ENCODE measurements at regions not wholly inside any gene's neighbourhood (a gene's known extent, or its start where the extent isn't known, plus 50 kb on each side); places are given as distances from the start of the nearest gene placed in this dataset.

DNA sequence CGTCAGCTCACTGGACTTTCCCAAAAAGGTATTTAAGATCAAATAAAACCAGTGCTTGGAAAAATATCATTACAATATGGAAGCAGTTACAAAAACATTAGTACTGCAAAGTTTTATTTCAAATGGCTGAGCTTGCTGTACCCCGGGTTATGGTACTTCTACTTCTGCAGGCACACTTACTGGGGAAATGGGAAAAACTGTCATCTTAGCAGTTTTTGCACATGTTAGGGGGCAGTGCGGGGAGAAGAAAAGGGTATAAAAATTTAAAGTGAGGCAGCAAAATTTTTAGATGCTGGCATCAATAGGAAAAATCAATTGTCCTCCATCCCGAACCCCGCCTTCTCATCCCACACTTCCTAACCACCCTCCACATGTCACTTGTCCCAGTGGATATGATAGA, 133.4 kb downstream of the ATG4C start:
- H3K27me3 ChIP-seq (ENCODE audit: control insufficient read depth, insufficient read depth, low read length, poor library complexity, severe bottlenecking), result no peaks in the 10 kb centered on the region
- no peaks in the 10 kb centered on the region for H3K9me3 ChIP-seq (ENCODE audit: control insufficient read depth, low read length)
- Mint-ChIP-seq H3K27me3 (ENCODE audit: insufficient read depth) (peaks cover 4% of the 10 kb centered on the region), H3K27ac (no peak overlapping the region), H3K36me3 (ENCODE audit: low read depth) (no peaks in the 10 kb centered on the region), H3K4me1 (peaks cover 5% of the 10 kb centered on the region), H3K9me3 (no peaks in the 10 kb centered on the region), H3K4me3 (no peak overlapping the region)
- TF ChIP-seq, protein P1, sequence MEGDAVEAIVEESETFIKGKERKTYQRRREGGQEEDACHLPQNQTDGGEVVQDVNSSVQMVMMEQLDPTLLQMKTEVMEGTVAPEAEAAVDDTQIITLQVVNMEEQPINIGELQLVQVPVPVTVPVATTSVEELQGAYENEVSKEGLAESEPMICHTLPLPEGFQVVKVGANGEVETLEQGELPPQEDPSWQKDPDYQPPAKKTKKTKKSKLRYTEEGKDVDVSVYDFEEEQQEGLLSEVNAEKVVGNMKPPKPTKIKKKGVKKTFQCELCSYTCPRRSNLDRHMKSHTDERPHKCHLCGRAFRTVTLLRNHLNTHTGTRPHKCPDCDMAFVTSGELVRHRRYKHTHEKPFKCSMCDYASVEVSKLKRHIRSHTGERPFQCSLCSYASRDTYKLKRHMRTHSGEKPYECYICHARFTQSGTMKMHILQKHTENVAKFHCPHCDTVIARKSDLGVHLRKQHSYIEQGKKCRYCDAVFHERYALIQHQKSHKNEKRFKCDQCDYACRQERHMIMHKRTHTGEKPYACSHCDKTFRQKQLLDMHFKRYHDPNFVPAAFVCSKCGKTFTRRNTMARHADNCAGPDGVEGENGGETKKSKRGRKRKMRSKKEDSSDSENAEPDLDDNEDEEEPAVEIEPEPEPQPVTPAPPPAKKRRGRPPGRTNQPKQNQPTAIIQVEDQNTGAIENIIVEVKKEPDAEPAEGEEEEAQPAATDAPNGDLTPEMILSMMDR (conservative IDR thresholded peaks at IDR 0.05), result no peak
- WGBS, 2 experiments (ENCODE audit: insufficient coverage in 1 of 2, insufficient read length in 1 of 2), result 96 to 100% methylated on average over 3 to 5 of the region's 5 CpGs
- no peak overlapping the region for H3K27ac ChIP-seq (ENCODE audit: low read depth, low read length)
- no peak for DNase-seq
- no peaks in the 10 kb centered on the region for H3K4me1 ChIP-seq (ENCODE audit: control insufficient read depth, insufficient read depth, low read length)
- H3K36me3 ChIP-seq (ENCODE audit: control insufficient read depth, insufficient read depth, low read length), result no peaks in the 10 kb centered on the region
- no peak overlapping the region for H3K9ac ChIP-seq (ENCODE audit: extremely low read depth, low read length, poor library complexity, severe bottlenecking)
- no peak overlapping the region for H3K4me3 ChIP-seq (ENCODE audit: low read length)

DNA sequence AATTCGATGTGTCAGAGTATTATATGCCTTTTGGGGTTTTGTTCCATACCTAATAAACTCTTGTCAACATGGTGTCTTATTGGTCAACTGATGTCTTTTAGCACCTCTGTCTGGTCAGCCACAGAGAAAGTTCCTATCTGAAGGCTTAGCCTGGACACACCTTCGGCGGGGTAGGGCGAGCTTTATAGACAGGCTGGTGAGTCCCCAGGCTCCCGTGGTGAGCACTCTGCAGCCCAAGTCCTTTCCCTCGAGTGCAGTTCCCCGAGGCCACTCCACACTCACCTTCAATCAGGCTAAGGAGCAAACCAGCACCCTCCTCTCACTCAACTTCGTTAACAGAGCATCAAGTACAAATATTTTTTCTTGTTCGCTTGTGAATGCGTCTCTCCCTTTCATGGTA, 133.9 kb downstream of the ATG4C start:
- no peaks in the 10 kb centered on the region for H3K9me3 ChIP-seq (ENCODE audit: control insufficient read depth, low read length)
- Mint-ChIP-seq H3K27me3 (ENCODE audit: insufficient read depth) (peaks cover 4% of the 10 kb centered on the region), H3K4me3 (no peak overlapping the region), H3K9me3 (no peaks in the 10 kb centered on the region), H3K36me3 (ENCODE audit: low read depth) (no peaks in the 10 kb centered on the region), H3K27ac (no peak overlapping the region), H3K4me1 (peaks cover 5% of the 10 kb centered on the region)
- H3K27me3 ChIP-seq (ENCODE audit: control insufficient read depth, insufficient read depth, low read length, poor library complexity, severe bottlenecking), result no peaks in the 10 kb centered on the region
- no peak overlapping the region for H3K9ac ChIP-seq (ENCODE audit: extremely low read depth, low read length, poor library complexity, severe bottlenecking)
- H3K4me1 ChIP-seq (ENCODE audit: control insufficient read depth, insufficient read depth, low read length), result no peaks in the 10 kb centered on the region
- no peaks in the 10 kb centered on the region for H3K36me3 ChIP-seq (ENCODE audit: control insufficient read depth, insufficient read depth, low read length)
- WGBS, 2 experiments (ENCODE audit: insufficient coverage in 1 of 2, insufficient read length in 1 of 2), result 58 to 65% methylated on average over 6 to 10 of the region's 10 CpGs
- no peak overlapping the region for H3K27ac ChIP-seq (ENCODE audit: low read depth, low read length)
- TF ChIP-seq, protein P1 (conservative IDR thresholded peaks at IDR 0.05), result no peak
- peak; percentile 59 for DNase-seq
- no peak overlapping the region for H3K4me3 ChIP-seq (ENCODE audit: low read length)

DNA sequence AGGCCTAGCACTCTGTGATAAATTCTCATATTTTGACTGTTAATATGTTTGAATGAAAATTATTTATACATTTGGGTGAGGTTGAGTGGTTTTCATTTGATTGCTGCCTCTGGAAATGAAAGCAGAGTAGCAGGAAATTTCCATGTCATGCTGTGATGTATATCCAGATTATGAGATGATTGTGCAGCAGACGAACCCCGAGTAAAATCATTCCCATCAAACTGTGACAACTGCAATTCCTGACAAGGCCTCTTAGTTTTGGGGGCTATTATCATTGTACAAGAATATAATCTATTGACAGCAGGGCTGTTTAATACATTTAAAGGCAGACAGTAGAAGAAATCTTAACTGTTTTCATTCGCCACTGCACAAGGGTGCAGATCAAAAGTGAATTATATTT, 134.8 kb downstream of the ATG4C start:
- H3K27me3 Mint-ChIP-seq (ENCODE audit: insufficient read depth), result peaks cover 4% of the 10 kb centered on the region
- peaks cover 5% of the 10 kb centered on the region for H3K4me1 Mint-ChIP-seq
- no peak overlapping the region for H3K27ac ChIP-seq (ENCODE audit: low read depth, low read length)
- no peaks in the 10 kb centered on the region for H3K9me3 Mint-ChIP-seq
- H3K27ac Mint-ChIP-seq, result no peak overlapping the region
- H3K36me3 Mint-ChIP-seq (ENCODE audit: low read depth), result no peaks in the 10 kb centered on the region
- no peak for DNase-seq
- H3K9me3 ChIP-seq (ENCODE audit: control insufficient read depth, low read length), result no peaks in the 10 kb centered on the region
- no peaks in the 10 kb centered on the region for H3K36me3 ChIP-seq (ENCODE audit: control insufficient read depth, insufficient read depth, low read length)
- H3K4me1 ChIP-seq (ENCODE audit: control insufficient read depth, insufficient read depth, low read length), result no peaks in the 10 kb centered on the region
- H3K9ac ChIP-seq (ENCODE audit: extremely low read depth, low read length, poor library complexity, severe bottlenecking), result no peak overlapping the region
- H3K4me3 ChIP-seq (ENCODE audit: low read length), result no peak overlapping the region
- no peaks in the 10 kb centered on the region for H3K27me3 ChIP-seq (ENCODE audit: control insufficient read depth, insufficient read depth, low read length, poor library complexity, severe bottlenecking)
- no peak overlapping the region for H3K4me3 Mint-ChIP-seq
- WGBS, 2 experiments (ENCODE audit: insufficient coverage in 1 of 2, insufficient read length in 1 of 2), result 99% methylated on average over 3 of the region's 3 CpGs; no CpG with 5 or more reads in 1 of the 2 experiments
- TF ChIP-seq, protein P1 (conservative IDR thresholded peaks at IDR 0.05), result no peak
